Right lobe of liver (tissue), 6 donors: ENCODE measurements at regions not wholly inside any gene's neighbourhood (a gene's known extent, or its start where the extent isn't known, plus 50 kb on each side); places are given as distances from the start of the nearest gene placed in this dataset.

ENCODE experiments used
- ATAC-seq, 4 donors: fragments of 200-7000 bp; cut with Tn5 transposase; one replicate each; pipeline ENCODE4 v1.9.1; 2020; ENCODE audit warnings: mild to moderate bottlenecking in 4 of 4, moderate library complexity in 4 of 4
- DNase-seq, 3 donors: peaks; one replicate each; pipeline ENCODE4 v3.0.0-alpha.2; 2020
- H3K27ac ChIP-seq, 3 donors: fragments of 200-600 bp; one replicate each; pipeline ENCODE4 v1.8.0; 2022
- H3K27me3 ChIP-seq, 2 donors: fragments of 200-600 bp; one replicate each; pipeline ENCODE4 v1.8.0; 2022
- H3K36me3 ChIP-seq, 4 donors: fragments of 200-600 bp; sonication (generic) in 1 of 4; one replicate each; pipeline versions ENCODE4 v1.5.1 to v1.8.0; 2017 to 2022; ENCODE audit warnings: control low read depth in 1 of 4
- H3K4me1 ChIP-seq, 4 donors: fragments of 200-600 bp; sonication (generic) in 1 of 4; one replicate each; pipeline versions ENCODE4 v1.5.1 to v1.8.0; 2017 to 2022; ENCODE audit warnings: control low read depth in 1 of 4
- H3K4me3 ChIP-seq, 3 donors: fragments of 200-600 bp; one replicate each; pipeline ENCODE4 v1.8.0; 2022
- H3K9me3 ChIP-seq, 4 donors: fragments of 200-600 bp; sonication (generic) in 1 of 4; one replicate each; pipeline versions ENCODE4 v1.5.1 to v1.8.0; 2017 to 2022; ENCODE audit warnings: control low read depth in 1 of 4
- CTCF ChIP-seq, 4 donors: fragments of 200-600 bp in 3 of 4; fragments of 450-650 bp in 1 of 4; IDR thresholded peaks; one replicate each; pipeline versions ENCODE4 v1.5.1 to v1.8.0; 2016 to 2022; ENCODE audit warnings: antibody characterized with exemption in 4 of 4, mild to moderate bottlenecking in 2 of 4
- POLR2A ChIP-seq: fragments of 450-650 bp; IDR thresholded peaks from one replicate; pipeline ENCODE4 v1.6.1; 2017; ENCODE audit warnings: antibody characterized with exemption, mild to moderate bottlenecking
- WGBS: methylation state at CpG from one replicate; pipeline ENCODE4 v1.1.6; 2018; ENCODE audit warnings: low coverage, low lambda C conversion rate; ENCODE audit not compliant: insufficient coverage; ENCODE audit errors: missing lambda C conversion rate; 5-methylcytosine and 5-hydroxymethylcytosine counted together
- intact Hi-C, 2 donors: fragments of 100-400 bp; cut with DNase I; formaldehyde crosslinking; loops; one replicate each; pipeline versions ENCODE4 v1.11.2 to v1.14.1; 2022
- donor health status: DM: no; HTN: yes; CAD: no.
- donor health status: DM: no; HTN: no; CAD: no.
- donor health status: DM: no; HTN: no; CAD: no.
- donor health status: DM: no; HTN: yes; CAD: no.
- donor health status: DM: no; HTN: yes; CAD: no.

DNA sequence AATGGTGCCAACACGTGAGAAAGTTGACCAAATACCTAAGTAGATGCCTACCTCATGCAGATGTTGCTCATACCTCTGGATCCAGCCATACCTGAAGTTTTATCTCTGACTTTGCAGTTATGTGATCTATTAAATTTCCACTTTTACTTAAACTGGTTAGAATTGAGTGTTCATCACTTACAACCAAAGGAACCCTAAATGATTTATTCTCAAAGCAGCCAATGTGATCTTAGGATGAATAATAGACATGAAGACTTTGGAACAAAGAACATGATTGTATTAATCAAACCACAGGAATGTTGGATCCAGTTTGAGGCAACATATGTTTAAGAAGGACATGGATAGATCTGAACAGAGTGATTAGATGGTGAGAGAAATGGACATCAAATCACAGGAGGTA, 68.7 kb downstream of the IRX6 start:
- DNase-seq = no peak
- H3K27me3 ChIP-seq = no peaks in the 10 kb centered on the region
- H3K27ac ChIP-seq = no peak overlapping the region
- intact Hi-C loops = no loop called here
- 21% methylated on average over 1 of the region's 1 CpG for WGBS
- H3K4me3 ChIP-seq = no peak overlapping the region
- no peak for ATAC-seq
- no peaks in the 10 kb centered on the region for H3K36me3 ChIP-seq
- no peaks in the 10 kb centered on the region for H3K9me3 ChIP-seq
- TF ChIP-seq POLR2A (no peak), CTCF (IDR thresholded peaks at IDR 0.05) (no peak)
- no peaks in the 10 kb centered on the region for H3K4me1 ChIP-seq

DNA sequence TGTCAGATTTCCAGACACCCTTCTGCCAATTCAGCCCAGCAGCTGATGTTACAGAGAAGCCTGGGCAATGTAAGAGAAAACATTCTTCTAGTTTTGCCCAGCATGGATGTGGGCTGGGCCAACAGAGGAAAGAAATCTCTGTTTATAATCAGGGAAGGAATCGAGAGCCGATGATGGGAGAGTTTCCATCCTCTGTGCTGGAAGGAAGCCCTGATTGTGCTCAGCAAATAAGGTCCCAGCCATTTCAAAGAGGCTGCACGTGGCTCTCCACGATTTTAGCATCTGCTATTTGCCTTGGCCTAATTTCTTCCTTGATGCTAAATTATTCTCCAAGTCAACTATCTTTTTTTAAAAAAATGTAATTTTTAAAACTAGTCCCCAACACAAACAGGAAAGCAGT, 70.0 kb downstream of the IRX6 start:
- WGBS = 41% methylated on average over 4 of the region's 4 CpGs
- intact Hi-C loops = no loop called here
- no peak overlapping the region for H3K27ac ChIP-seq
- H3K27me3 ChIP-seq = no peaks in the 10 kb centered on the region
- H3K4me3 ChIP-seq = no peak overlapping the region
- H3K4me1 ChIP-seq = no peaks in the 10 kb centered on the region
- no peak for ATAC-seq
- TF ChIP-seq CTCF (IDR thresholded peaks at IDR 0.05) (no peak), POLR2A (no peak)
- DNase-seq = no peak
- no peaks in the 10 kb centered on the region for H3K9me3 ChIP-seq
- H3K36me3 ChIP-seq = no peaks in the 10 kb centered on the region

DNA sequence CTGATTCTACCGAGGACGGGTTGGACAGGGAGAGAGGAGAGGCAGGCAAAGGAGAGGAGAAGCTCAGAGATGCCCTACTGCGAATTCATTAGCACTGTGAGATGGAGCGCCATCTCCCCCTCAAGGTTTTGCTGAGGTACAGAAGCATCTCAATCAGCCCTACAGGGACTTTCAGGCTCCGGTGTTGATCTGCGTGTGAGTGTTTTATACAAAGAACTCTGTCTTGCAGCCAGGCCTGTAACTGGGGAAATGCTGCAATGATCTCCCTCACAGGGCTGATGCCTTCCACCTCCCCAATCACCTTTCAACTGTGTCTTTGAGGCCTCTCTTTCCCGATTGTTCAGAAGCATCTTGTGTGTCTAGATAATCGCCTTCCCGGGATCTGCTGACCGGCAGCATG, 74.8 kb downstream of the IRX6 start:
- Histone ChIP-seq H3K9me3 (no peaks in the 10 kb centered on the region), H3K4me1 (no peaks in the 10 kb centered on the region), H3K27ac (no peak overlapping the region), H3K27me3 (no peaks in the 10 kb centered on the region), H3K36me3 (no peaks in the 10 kb centered on the region), H3K4me3 (no peak overlapping the region)
- no peak for TF ChIP-seq CTCF (IDR thresholded peaks at IDR 0.05)
- TF ChIP-seq POLR2A = no peak
- intact Hi-C loops = no loop called here
- 58% methylated on average over 5 of the region's 10 CpGs for WGBS
- DNase-seq = no peak
- ATAC-seq = no peak

GRCh38 chr16:55399911-55400310, 75.9 kb downstream of the IRX6 start:
- no peaks in the 10 kb centered on the region for H3K9me3 ChIP-seq
- H3K27ac ChIP-seq = no peak overlapping the region
- H3K4me1 ChIP-seq = no peaks in the 10 kb centered on the region
- ATAC-seq (no peak), DNase-seq (no peak)
- TF ChIP-seq CTCF (IDR thresholded peaks at IDR 0.05) (no peak), POLR2A (no peak)
- no peaks in the 10 kb centered on the region for H3K36me3 ChIP-seq
- intact Hi-C loops = no loop called here
- 45% methylated on average over 3 of the region's 5 CpGs for WGBS
- no peaks in the 10 kb centered on the region for H3K27me3 ChIP-seq
- H3K4me3 ChIP-seq = no peak overlapping the region

DNA sequence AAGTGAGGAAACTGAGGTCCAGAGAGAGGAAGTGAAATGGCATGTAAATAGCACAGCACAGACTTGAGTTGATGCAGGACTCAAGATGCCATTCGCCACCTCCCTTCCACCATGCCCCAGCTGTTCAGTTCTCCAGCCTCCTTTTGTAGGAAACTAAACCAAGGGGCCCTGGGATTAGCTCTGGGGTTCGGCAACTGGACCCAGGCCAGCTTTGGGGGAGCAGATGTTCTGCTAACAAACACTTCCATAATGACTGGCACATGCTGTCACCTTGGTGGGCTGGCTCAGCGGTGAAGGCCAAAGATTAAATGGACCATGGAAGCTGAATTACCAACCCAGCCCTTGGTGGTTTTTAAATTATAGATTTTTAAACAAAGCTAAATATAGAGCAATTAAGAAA, 77.0 kb downstream of the IRX6 start:
- no peak overlapping the region for H3K4me3 ChIP-seq
- no peak for DNase-seq
- H3K9me3 ChIP-seq = no peaks in the 10 kb centered on the region
- H3K27ac ChIP-seq = no peak overlapping the region
- WGBS = 66% methylated on average over 2 of the region's 3 CpGs
- no peaks in the 10 kb centered on the region for H3K27me3 ChIP-seq
- ATAC-seq = no peak
- TF ChIP-seq CTCF (IDR thresholded peaks at IDR 0.05) = no peak
- TF ChIP-seq POLR2A = no peak
- no peaks in the 10 kb centered on the region for H3K4me1 ChIP-seq
- intact Hi-C loops = no loop called here
- no peaks in the 10 kb centered on the region for H3K36me3 ChIP-seq
